A549 (cell line): ENCODE measurements at regions not wholly inside any gene's neighbourhood (a gene's known extent, or its start where the extent isn't known, plus 50 kb on each side); places are given as distances from the start of the nearest gene placed in this dataset.

ENCODE experiments used
- CEBPB ChIP-seq, 2 experiments: fragments of >200 bp in 1 of 2; sonication (Bioruptor Twin) in 1 of 2; formaldehyde crosslinking in 1 of 2; IDR thresholded peaks; 2 replicates each; pipeline ENCODE4 v1.6.1; 2012 to 2016
- CTCF ChIP-seq: fragments of >200 bp; sonication (Bioruptor Twin); formaldehyde crosslinking; IDR thresholded peaks from 3 replicates; pipeline ENCODE4 v1.5.1; 2016
- HMGXB4 ChIP-seq: fragments of 250-450 bp; sonication (Bioruptor Pico); IDR thresholded peaks from 2 replicates; pipeline ENCODE4 v1.5.0; 2021; ENCODE audit warnings: mild to moderate bottlenecking, moderate library complexity, borderline replicate concordance
- MAZ ChIP-seq: fragments of 150-350 bp; IDR thresholded peaks from 2 replicates; pipeline ENCODE4 v1.6.1; 2014; ENCODE audit warnings: antibody characterized with exemption, low read depth, low read length, borderline replicate concordance
- TF ChIP-seq, protein P1 (sequence below): IDR thresholded peaks from 2 replicates; pipeline ENCODE4 v1.6.1; 2012
- TF ChIP-seq, protein P2 (sequence below): fragments of 450-650 bp; IDR thresholded peaks from 2 replicates; pipeline ENCODE4 v1.6.1; 2014; ENCODE audit warnings: antibody characterized with exemption

DNA sequence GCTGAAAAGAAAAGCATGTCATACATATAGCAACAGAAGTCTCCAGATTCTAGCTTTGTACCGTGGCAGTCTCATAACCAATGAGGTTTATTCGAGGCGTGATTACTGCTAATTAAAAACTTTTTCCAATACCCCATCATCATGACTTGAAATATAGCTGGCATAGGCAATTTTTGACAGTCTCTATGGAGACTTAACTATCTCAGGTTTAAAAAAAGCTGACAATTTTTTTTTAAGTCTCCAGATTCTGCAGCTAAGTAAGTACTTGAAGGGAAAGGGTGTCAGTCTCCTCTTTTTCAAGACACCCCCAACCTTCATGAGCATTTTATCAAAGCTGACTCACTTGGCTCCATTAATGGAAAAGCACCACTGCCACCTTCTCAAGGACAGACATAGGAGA is 126.3 kb upstream of the RXFP1 start:
- TF ChIP-seq CTCF, result no peak
- TF ChIP-seq HMGXB4 (CRISPR knock-in tag), result no peak
- no peak for TF ChIP-seq CEBPB (IDR thresholded peaks at IDR 0.05)
- no peak for TF ChIP-seq MAZ
- TF ChIP-seq, protein P1, sequence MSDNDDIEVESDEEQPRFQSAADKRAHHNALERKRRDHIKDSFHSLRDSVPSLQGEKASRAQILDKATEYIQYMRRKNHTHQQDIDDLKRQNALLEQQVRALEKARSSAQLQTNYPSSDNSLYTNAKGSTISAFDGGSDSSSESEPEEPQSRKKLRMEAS, result no peak
- TF ChIP-seq, protein P2, sequence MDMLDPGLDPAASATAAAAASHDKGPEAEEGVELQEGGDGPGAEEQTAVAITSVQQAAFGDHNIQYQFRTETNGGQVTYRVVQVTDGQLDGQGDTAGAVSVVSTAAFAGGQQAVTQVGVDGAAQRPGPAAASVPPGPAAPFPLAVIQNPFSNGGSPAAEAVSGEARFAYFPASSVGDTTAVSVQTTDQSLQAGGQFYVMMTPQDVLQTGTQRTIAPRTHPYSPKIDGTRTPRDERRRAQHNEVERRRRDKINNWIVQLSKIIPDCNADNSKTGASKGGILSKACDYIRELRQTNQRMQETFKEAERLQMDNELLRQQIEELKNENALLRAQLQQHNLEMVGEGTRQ, result no peak
